Transverse colon (tissue), 4 donors: ENCODE measurements at regions not wholly inside any gene's neighbourhood (a gene's known extent, or its start where the extent isn't known, plus 50 kb on each side); places are given as distances from the start of the nearest gene placed in this dataset.

Experiments used
- EP300 ChIP-seq: sonication (generic); formaldehyde crosslinking; IDR thresholded peaks from one replicate; pipeline ENCODE4 v1.6.1; 2017; ENCODE audit warnings: antibody characterized with exemption, low read depth
- POLR2A ChIP-seq: fragments of 450-650 bp; IDR thresholded peaks from one replicate; pipeline ENCODE4 v1.6.1; 2016; ENCODE audit warnings: antibody characterized with exemption, mild to moderate bottlenecking, moderate library complexity
- POLR2AphosphoS5 ChIP-seq, 3 donors: sonication (generic); formaldehyde crosslinking; IDR thresholded peaks; one replicate each; pipeline ENCODE4 v1.6.1; 2016; ENCODE audit warnings: antibody characterized with exemption in 3 of 3
- TF ChIP-seq, protein P1 (sequence below), 5 experiments: fragments of 200-600 bp in 3 of 5; fragments of 450-650 bp in 2 of 5; sonication (generic) in 3 of 5; IDR thresholded peaks; 1 replicate in 2 of 5; 2 replicates in 3 of 5; pipeline ENCODE4 v1.5.1; 2016 to 2017; ENCODE audit warnings: antibody characterized with exemption in 5 of 5, inconsistent platforms in 3 of 5, mild to moderate bottlenecking in 2 of 5, moderate library complexity in 1 of 5

- TF ChIP-seq, protein P1, sequence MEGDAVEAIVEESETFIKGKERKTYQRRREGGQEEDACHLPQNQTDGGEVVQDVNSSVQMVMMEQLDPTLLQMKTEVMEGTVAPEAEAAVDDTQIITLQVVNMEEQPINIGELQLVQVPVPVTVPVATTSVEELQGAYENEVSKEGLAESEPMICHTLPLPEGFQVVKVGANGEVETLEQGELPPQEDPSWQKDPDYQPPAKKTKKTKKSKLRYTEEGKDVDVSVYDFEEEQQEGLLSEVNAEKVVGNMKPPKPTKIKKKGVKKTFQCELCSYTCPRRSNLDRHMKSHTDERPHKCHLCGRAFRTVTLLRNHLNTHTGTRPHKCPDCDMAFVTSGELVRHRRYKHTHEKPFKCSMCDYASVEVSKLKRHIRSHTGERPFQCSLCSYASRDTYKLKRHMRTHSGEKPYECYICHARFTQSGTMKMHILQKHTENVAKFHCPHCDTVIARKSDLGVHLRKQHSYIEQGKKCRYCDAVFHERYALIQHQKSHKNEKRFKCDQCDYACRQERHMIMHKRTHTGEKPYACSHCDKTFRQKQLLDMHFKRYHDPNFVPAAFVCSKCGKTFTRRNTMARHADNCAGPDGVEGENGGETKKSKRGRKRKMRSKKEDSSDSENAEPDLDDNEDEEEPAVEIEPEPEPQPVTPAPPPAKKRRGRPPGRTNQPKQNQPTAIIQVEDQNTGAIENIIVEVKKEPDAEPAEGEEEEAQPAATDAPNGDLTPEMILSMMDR (IDR thresholded peaks at IDR 0.05): no peak
- TF ChIP-seq POLR2AphosphoS5 (IDR thresholded peaks at IDR 0.05): no peak
- no peak for TF ChIP-seq POLR2A
- TF ChIP-seq EP300: no peak
Measured at GRCh38 chr7:91515961-91516360, 251.7 kb downstream of the FZD1 start.
